H1 (cell line): ENCODE measurements at regions not wholly inside any gene's neighbourhood (a gene's known extent, or its start where the extent isn't known, plus 50 kb on each side); places are given as distances from the start of the nearest gene placed in this dataset.

Source experiments
- BACH1 ChIP-seq: IDR thresholded peaks from 2 replicates; pipeline ENCODE4 v1.6.1; 2012; ENCODE audit warnings: low read length, improper control_type of control experiment
- CBX5 ChIP-seq: fragments of 300-800, 300-1000 bp; sonication (generic); IDR thresholded peaks from 2 replicates; pipeline ENCODE4 v1.7.1; 2016; ENCODE audit warnings: antibody characterized with exemption, low read length, low read depth
- CBX8 ChIP-seq: fragments of 300-800, 300-1000 bp; sonication (generic); IDR thresholded peaks from 2 replicates; pipeline ENCODE4 v1.7.1; 2016; ENCODE audit warnings: low read depth, low read length, borderline replicate concordance
- SIX5 ChIP-seq: IDR thresholded peaks from 2 replicates; pipeline ENCODE4 v1.6.1; 2011; ENCODE audit warnings: mild to moderate bottlenecking, low read depth, low read length
- TBP ChIP-seq: IDR thresholded peaks from 2 replicates; pipeline ENCODE4 v1.6.1; 2011; ENCODE audit warnings: low read depth, low read length, improper control_type of control experiment

GRCh38 chr5:4513381-4513780, 626.7 kb upstream of the ADAMTS16 start (continued):
- no peak for TF ChIP-seq CBX5
- TF ChIP-seq BACH1, result no peak
- TF ChIP-seq CBX8, result no peak
- no peak for TF ChIP-seq SIX5
- no peak for TF ChIP-seq TBP
